AG10803 (cell line): ENCODE measurements at regions not wholly inside any gene's neighbourhood (a gene's known extent, or its start where the extent isn't known, plus 50 kb on each side); places are given as distances from the start of the nearest gene placed in this dataset.

ENCODE experiments used
- DNase-seq: peaks from one replicate; pipeline ENCODE4 v3.0.0; 2010; ENCODE audit warnings: low read depth
- H3K4me3 ChIP-seq: 2 replicates; pipeline ENCODE4 v1.5.1; 2011; ENCODE audit warnings: mild to moderate bottlenecking, low read length, control low read depth
- TF ChIP-seq, protein P1 (sequence below): conservative IDR thresholded peaks from 2 replicates; pipeline ENCODE4 v1.5.1; 2011; ENCODE audit warnings: mild to moderate bottlenecking, low read length, control low read depth, inconsistent platforms

GRCh38 chr22:47237890-47238480 lies 475.5 kb downstream of the TBC1D22A start:
- no peak for DNase-seq
- no peak overlapping the region for H3K4me3 ChIP-seq
- TF ChIP-seq, protein P1, sequence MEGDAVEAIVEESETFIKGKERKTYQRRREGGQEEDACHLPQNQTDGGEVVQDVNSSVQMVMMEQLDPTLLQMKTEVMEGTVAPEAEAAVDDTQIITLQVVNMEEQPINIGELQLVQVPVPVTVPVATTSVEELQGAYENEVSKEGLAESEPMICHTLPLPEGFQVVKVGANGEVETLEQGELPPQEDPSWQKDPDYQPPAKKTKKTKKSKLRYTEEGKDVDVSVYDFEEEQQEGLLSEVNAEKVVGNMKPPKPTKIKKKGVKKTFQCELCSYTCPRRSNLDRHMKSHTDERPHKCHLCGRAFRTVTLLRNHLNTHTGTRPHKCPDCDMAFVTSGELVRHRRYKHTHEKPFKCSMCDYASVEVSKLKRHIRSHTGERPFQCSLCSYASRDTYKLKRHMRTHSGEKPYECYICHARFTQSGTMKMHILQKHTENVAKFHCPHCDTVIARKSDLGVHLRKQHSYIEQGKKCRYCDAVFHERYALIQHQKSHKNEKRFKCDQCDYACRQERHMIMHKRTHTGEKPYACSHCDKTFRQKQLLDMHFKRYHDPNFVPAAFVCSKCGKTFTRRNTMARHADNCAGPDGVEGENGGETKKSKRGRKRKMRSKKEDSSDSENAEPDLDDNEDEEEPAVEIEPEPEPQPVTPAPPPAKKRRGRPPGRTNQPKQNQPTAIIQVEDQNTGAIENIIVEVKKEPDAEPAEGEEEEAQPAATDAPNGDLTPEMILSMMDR: no peak

GRCh38 chr22:47236718-47237117 lies 474.3 kb downstream of the TBC1D22A start:
- no peak for DNase-seq
- H3K4me3 ChIP-seq: no peak overlapping the region
- TF ChIP-seq, protein P1: no peak

DNA sequence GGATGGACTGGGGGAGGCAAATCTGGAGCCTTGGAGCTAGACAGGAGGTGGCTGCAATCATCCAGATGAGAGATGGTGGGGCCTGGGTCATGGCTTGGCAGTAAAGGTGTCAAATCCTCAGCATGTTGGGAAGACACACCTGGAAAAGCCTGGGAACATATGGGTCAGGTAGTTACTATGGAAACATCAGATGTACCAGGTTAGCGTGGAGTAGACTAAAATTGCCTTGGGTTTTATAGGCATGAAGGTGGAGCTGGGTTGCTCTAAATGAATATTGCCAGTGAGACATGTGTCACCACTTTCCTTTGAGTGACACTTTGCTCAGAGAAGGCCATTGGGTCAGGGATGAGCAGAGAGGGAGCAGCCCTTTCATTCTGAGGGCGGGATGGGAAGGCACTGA lies 473.7 kb downstream of the TBC1D22A start:
- no peak for DNase-seq
- TF ChIP-seq, protein P1: no peak
- H3K4me3 ChIP-seq: no peak overlapping the region

DNA sequence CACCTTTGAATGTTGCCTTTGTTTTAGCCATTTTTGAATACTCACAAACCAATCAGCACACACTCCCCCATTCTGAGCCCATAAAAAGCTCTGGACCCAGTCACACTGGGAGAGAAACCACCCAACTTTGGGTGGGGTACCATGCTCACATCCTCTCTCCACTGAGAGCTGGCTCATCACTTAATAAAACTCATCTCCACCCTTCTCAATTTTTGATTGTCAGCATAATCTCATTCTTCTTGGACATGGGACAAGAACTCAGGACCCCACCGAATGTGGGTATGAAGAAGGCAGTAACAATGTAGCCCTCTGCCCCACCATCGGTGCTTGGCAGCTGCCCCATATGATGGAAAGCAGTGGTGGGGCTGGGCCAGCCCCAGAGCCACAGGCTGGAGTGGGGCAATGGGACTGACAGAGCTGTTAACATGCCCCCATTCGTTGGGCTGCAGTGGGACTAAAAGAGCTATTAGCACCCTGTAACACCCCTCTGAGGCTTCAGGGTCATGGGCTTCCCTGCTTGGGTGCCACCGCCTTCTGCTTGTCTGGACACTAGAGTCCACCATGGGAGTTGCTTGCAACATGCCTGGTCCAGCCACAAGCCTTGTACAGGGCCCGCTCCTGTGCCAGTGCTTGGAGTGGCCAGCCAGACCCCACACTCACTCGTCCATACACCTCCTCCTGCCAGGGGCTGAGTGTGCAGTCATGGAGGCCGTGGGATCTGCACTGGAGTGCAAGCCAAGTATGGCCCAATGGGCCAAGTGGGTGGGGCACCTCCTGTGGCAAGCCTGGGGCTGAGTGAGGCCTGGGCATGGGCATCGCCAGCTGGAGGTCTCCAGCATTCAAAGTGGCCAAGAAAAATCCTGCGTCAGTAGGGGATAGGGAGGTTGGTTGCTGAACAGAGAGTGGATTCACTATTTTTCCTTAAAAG lies 471.1 kb downstream of the TBC1D22A start:
- no peak overlapping the region for H3K4me3 ChIP-seq
- no peak for DNase-seq
- TF ChIP-seq, protein P1: no peak

GRCh38 chr22:47232753-47233152 lies 470.3 kb downstream of the TBC1D22A start:
- no peak overlapping the region for H3K4me3 ChIP-seq
- no peak for DNase-seq
- TF ChIP-seq, protein P1: no peak

DNA sequence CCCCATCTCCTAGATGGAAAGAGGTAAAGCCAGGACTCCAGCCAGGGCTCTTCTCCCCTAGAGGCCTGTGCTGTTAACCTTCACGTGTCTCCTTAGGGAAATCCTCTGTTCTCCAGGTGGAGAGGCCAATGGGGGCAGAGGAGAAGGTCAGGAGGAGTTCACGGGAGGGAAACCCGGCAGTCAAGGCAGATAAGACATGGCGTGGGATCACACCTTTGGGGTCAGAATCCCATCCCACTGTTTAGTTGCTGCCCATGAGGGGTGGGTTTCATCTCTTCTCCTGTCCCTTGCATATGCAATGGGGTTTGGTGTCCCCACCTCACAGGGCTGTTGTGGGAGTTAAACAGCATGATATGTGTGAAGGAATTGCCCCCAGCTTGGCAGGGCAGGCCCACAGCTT lies 469.7 kb downstream of the TBC1D22A start:
- no peak for DNase-seq
- TF ChIP-seq, protein P1: no peak
- H3K4me3 ChIP-seq: no peak overlapping the region

DNA sequence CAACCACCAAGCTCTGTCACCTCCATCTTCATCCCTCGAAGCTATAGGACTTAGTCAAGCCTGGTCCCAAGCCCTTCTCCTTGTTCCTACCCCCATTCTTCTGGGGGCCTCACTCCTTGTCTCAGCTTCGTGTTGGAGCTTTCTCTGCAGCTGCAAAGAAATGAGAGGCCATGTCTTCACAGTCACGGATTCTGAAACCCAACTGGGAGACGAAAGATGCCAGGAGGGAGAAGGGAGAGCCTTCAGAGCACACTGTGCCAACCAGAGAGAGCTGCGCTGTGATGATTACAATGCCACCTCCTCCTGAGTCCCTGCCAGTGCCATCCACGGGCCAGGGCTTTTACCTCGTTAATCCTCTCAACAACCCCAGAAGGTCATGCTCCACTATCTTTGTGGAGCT lies 469.3 kb downstream of the TBC1D22A start:
- TF ChIP-seq, protein P1: no peak
- H3K4me3 ChIP-seq: no peak overlapping the region
- no peak for DNase-seq
